Astrocyte of the cerebellum (primary cell): ENCODE measurements at regions not wholly inside any gene's neighbourhood (a gene's known extent, or its start where the extent isn't known, plus 50 kb on each side); places are given as distances from the start of the nearest gene placed in this dataset.

ENCODE experiments used
- DNase-seq: peaks from one replicate; pipeline ENCODE4 v3.0.0-alpha.2; 2011; ENCODE audit warnings: low read depth
- H3K4me3 ChIP-seq: 2 replicates; pipeline ENCODE4 v1.5.1; 2011; ENCODE audit warnings: mild to moderate bottlenecking, low read depth, low read length, moderate library complexity
- CTCF ChIP-seq: IDR thresholded peaks from 2 replicates; pipeline ENCODE4 v1.5.1; 2012; ENCODE audit warnings: low read length, low read depth, moderate library complexity, mild to moderate bottlenecking; ENCODE audit errors: missing control alignments
- in situ Hi-C: cut with HindIII; loops from 2 replicates; pipeline ENCODE4 v1.10.0; 2017; ENCODE audit warnings: low sequenced_read_pairs

- in situ Hi-C loops: no loop called here
- H3K4me3 ChIP-seq: no peak overlapping the region
- DNase-seq: no peak
- TF ChIP-seq CTCF: no peak
Observed at GRCh38 chr5:159788835-159789331, 127.4 kb upstream of the ADRA1B start.

GRCh38 chr5:159792180-159792579 lies 124.1 kb upstream of the ADRA1B start:
- H3K4me3 ChIP-seq: no peak overlapping the region
- TF ChIP-seq CTCF: no peak
- in situ Hi-C loops: no loop called here
- DNase-seq: no peak

GRCh38 chr5:159797261-159797970 lies 118.9 kb upstream of the ADRA1B start:
- TF ChIP-seq CTCF: no peak
- H3K4me3 ChIP-seq: no peak overlapping the region
- in situ Hi-C loops: no loop called here
- DNase-seq: no peak

GRCh38 chr5:159799701-159800100 lies 116.6 kb upstream of the ADRA1B start:
- no peak for DNase-seq
- TF ChIP-seq CTCF: no peak
- H3K4me3 ChIP-seq: no peak overlapping the region
- in situ Hi-C loops: no loop called here

- H3K4me3 ChIP-seq: no peak overlapping the region
- in situ Hi-C loops: no loop called here
- no peak for TF ChIP-seq CTCF
- no peak for DNase-seq
Observed at GRCh38 chr5:159800131-159800840, 116.0 kb upstream of the ADRA1B start.

- in situ Hi-C loops: no loop called here
- no peak for DNase-seq
- TF ChIP-seq CTCF: no peak
- H3K4me3 ChIP-seq: no peak overlapping the region
Observed at GRCh38 chr5:159801303-159801702, 115.0 kb upstream of the ADRA1B start.
